H1 (cell line): ENCODE measurements at regions not wholly inside any gene's neighbourhood (a gene's known extent, or its start where the extent isn't known, plus 50 kb on each side); places are given as distances from the start of the nearest gene placed in this dataset.

Source experiments
- CTCF ChIA-PET: fragments of 300-600 bp; sonication (Branson Sonifier 250); formaldehyde crosslinking; loops from one replicate; lab custom pipeline; 2021; ENCODE audit not compliant: partially characterized antibody; lab: Charles Lee
- POLR2A ChIA-PET: fragments of 300-600 bp; sonication (Branson Sonifier 250); formaldehyde crosslinking; loops from one replicate; lab custom pipeline; 2021; ENCODE audit warnings: inconsistent platforms; ENCODE audit not compliant: partially characterized antibody; lab: Charles Lee
- DNase-seq, 2 experiments: peaks; one replicate each; pipeline versions ENCODE4 v3.0.0 to v3.0.0-alpha.2; 2010 to 2022; ENCODE audit warnings: low spot score in 2 of 2, low read depth in 1 of 2, mixed read lengths in 1 of 2
- FAIRE-seq: peaks from 2 replicates; lab custom pipeline; 2011; peaks lifted over from hg19 to GRCh38; lab: Jason Lieb, UNC
- H2AFZ ChIP-seq: 2 replicates; pipeline ENCODE4 v1.8.1; 2012; ENCODE audit warnings: low read length, inconsistent platforms
- H2AK5ac ChIP-seq: 2 replicates; pipeline ENCODE4 v1.6.1; 2013; ENCODE audit warnings: low read depth, low read length
- H2BK120ac ChIP-seq: replicated peaks from 2 replicates; pipeline ENCODE3; 2013; ENCODE audit warnings: low read depth, low read length, inconsistent platforms
- H2BK12ac ChIP-seq: 2 replicates; pipeline ENCODE4 v1.6.1; 2013; ENCODE audit warnings: low read depth, low read length
- H2BK15ac ChIP-seq: 2 replicates; pipeline ENCODE4 v1.6.1; 2013; ENCODE audit warnings: low read length
- H2BK20ac ChIP-seq: 2 replicates; pipeline ENCODE4 v1.6.1; 2013; ENCODE audit warnings: low read length
- H2BK5ac ChIP-seq: 2 replicates; pipeline ENCODE4 v1.6.1; 2013; ENCODE audit warnings: low read depth, low read length
- H3K14ac ChIP-seq: 2 replicates; pipeline ENCODE4 v1.6.1; 2013; ENCODE audit warnings: inconsistent platforms; ENCODE audit not compliant: insufficient read length
- H3K18ac ChIP-seq: 2 replicates; pipeline ENCODE4 v1.6.1; 2013; ENCODE audit warnings: low read length; ENCODE audit errors: extremely low read depth
- H3K23ac ChIP-seq: 2 replicates; pipeline ENCODE4 v1.6.1; 2013; ENCODE audit warnings: inconsistent platforms; ENCODE audit not compliant: insufficient read length
- H3K23me2 ChIP-seq: 2 replicates; pipeline ENCODE4 v1.6.1; 2013; ENCODE audit warnings: low read depth, low read length
- H3K27ac ChIP-seq: 2 replicates; pipeline ENCODE4 v1.6.1; 2011; ENCODE audit warnings: low read depth, low read length, inconsistent platforms
- H3K27me3 ChIP-seq, 4 experiments: replicated peaks in 1 of 4; 1 replicate in 1 of 4; 2 replicates in 3 of 4; pipeline versions ENCODE4 v1.6.1 to v1.8.1; 2011 to 2013; ENCODE audit warnings: low read length in 3 of 4, mild to moderate bottlenecking in 3 of 4, inconsistent platforms in 2 of 4, mixed read lengths in 2 of 4, moderate library complexity in 1 of 4; ENCODE audit not compliant: control insufficient read depth in 3 of 4, insufficient read depth in 3 of 4; ENCODE audit errors: extremely low read depth in 1 of 4
- H3K36me3 ChIP-seq, 4 experiments: 2 replicates each; pipeline versions ENCODE4 v1.6.1 to v1.8.1; 2011 to 2013; ENCODE audit warnings: mild to moderate bottlenecking in 4 of 4, low read length in 3 of 4, moderate library complexity in 2 of 4, control low read depth in 1 of 4, inconsistent platforms in 1 of 4; ENCODE audit not compliant: insufficient read depth in 4 of 4, control insufficient read depth in 2 of 4
- H3K4ac ChIP-seq: replicated peaks from 2 replicates; pipeline ENCODE3; 2013; ENCODE audit warnings: low read length, low read depth, mixed read lengths, inconsistent platforms; ENCODE audit not compliant: insufficient read length
- H3K4me1 ChIP-seq, 4 experiments: replicated peaks in 1 of 4; 1 replicate in 1 of 4; 2 replicates in 3 of 4; pipeline versions ENCODE4 v1.6.1 to v1.8.1; 2011 to 2013; ENCODE audit warnings: low read length in 3 of 4, inconsistent platforms in 2 of 4, mixed read lengths in 1 of 4; ENCODE audit not compliant: insufficient read depth in 4 of 4, control insufficient read depth in 3 of 4
- H3K4me2 ChIP-seq, 2 experiments: 2 replicates each; pipeline versions ENCODE4 v1.6.1 to v1.8.1; 2011 to 2013; ENCODE audit warnings: low read depth in 2 of 2, low read length in 2 of 2, control low read depth in 1 of 2, inconsistent platforms in 1 of 2, mild to moderate bottlenecking in 1 of 2; ENCODE audit not compliant: insufficient read depth in 1 of 2
- H3K4me3 ChIP-seq, 4 experiments: fragments of 200-600, 300-600 bp in 1 of 4; sonication (generic), shearing (Covaris generic), sonication (Bioruptor Twin) in 1 of 4; 2 replicates each; pipeline versions ENCODE4 v1.5.1 to v1.8.1; 2011 to 2016; ENCODE audit warnings: low read length in 4 of 4, low read depth in 3 of 4, control low read depth in 2 of 4, inconsistent platforms in 2 of 4, mild to moderate bottlenecking in 2 of 4, mixed read lengths in 1 of 4, moderate library complexity in 1 of 4; ENCODE audit not compliant: insufficient read depth in 2 of 4; ENCODE audit errors: extremely low read depth in 1 of 4
- H3K56ac ChIP-seq: replicated peaks from 2 replicates; pipeline ENCODE3; 2013; ENCODE audit warnings: low read depth, mild to moderate bottlenecking, mixed read lengths, low read length, inconsistent platforms; ENCODE audit not compliant: insufficient read length
- H3K79me1 ChIP-seq: 2 replicates; pipeline ENCODE4 v1.6.1; 2013; ENCODE audit warnings: low read depth, low read length, control low read depth
- H3K79me2 ChIP-seq, 2 experiments: 2 replicates each; pipeline versions ENCODE4 v1.6.1 to v1.8.1; 2012 to 2013; ENCODE audit warnings: low read length in 2 of 2, mild to moderate bottlenecking in 2 of 2, inconsistent platforms in 1 of 2; ENCODE audit not compliant: insufficient read depth in 2 of 2, control insufficient read depth in 1 of 2
- H3K9ac ChIP-seq, 4 experiments: replicated peaks in 1 of 4; 1 replicate in 1 of 4; 2 replicates in 3 of 4; pipeline versions ENCODE4 v1.6.1 to v1.8.1; 2011 to 2013; ENCODE audit warnings: low read depth in 3 of 4, low read length in 3 of 4, control low read depth in 2 of 4, mild to moderate bottlenecking in 2 of 4, moderate library complexity in 2 of 4, inconsistent platforms in 1 of 4; ENCODE audit errors: extremely low read depth in 1 of 4
- H3K9me3 ChIP-seq, 2 experiments: 2 replicates each; pipeline versions ENCODE4 v1.6.1 to v1.8.1; 2012 to 2013; ENCODE audit warnings: mild to moderate bottlenecking in 2 of 2, moderate library complexity in 2 of 2, control low read depth in 1 of 2, inconsistent platforms in 1 of 2, low read depth in 1 of 2, low read length in 1 of 2, mixed read lengths in 1 of 2; ENCODE audit not compliant: insufficient read depth in 2 of 2
- H4K20me1 ChIP-seq, 2 experiments: replicated peaks in 1 of 2; 2 replicates each; pipeline versions ENCODE3 to v1.8.1; 2011 to 2013; ENCODE audit warnings: inconsistent platforms in 2 of 2, low read length in 2 of 2, mild to moderate bottlenecking in 1 of 2; ENCODE audit not compliant: insufficient read depth in 2 of 2, control insufficient read depth in 1 of 2
- H4K5ac ChIP-seq: 2 replicates; pipeline ENCODE4 v1.6.1; 2013; ENCODE audit warnings: low read length, low read depth, mixed read lengths, inconsistent platforms; ENCODE audit not compliant: insufficient read length
- H4K8ac ChIP-seq: 2 replicates; pipeline ENCODE4 v1.8.0; 2013; ENCODE audit warnings: mild to moderate bottlenecking, moderate library complexity, low read length, inconsistent platforms; ENCODE audit not compliant: insufficient read depth; ENCODE audit errors: extremely low read depth
- H4K91ac ChIP-seq: replicated peaks from 2 replicates; pipeline ENCODE3; 2013; ENCODE audit warnings: low read length, mixed read lengths, inconsistent platforms; ENCODE audit not compliant: insufficient read length
- BACH1 ChIP-seq: IDR thresholded peaks from 2 replicates; pipeline ENCODE4 v1.6.1; 2012; ENCODE audit warnings: low read length, improper control_type of control experiment
- JUND ChIP-seq: IDR thresholded peaks from 2 replicates; pipeline ENCODE4 v1.6.1; 2011; ENCODE audit warnings: mild to moderate bottlenecking, improper control_type of control experiment, low read length
- POLR2A ChIP-seq, 2 experiments: IDR thresholded peaks; 1 replicate in 1 of 2; 2 replicates in 1 of 2; pipeline ENCODE4 v1.6.1; 2011; ENCODE audit warnings: low read depth in 2 of 2, low read length in 2 of 2, mild to moderate bottlenecking in 2 of 2; ENCODE audit errors: control extremely low read depth in 1 of 2
- SIN3A ChIP-seq, 2 experiments: IDR thresholded peaks in 1 of 2; conservative IDR thresholded peaks in 1 of 2; 2 replicates each; pipeline ENCODE4 v1.6.1; 2011 to 2012; ENCODE audit warnings: low read length in 2 of 2, improper control_type of control experiment in 1 of 2, low read depth in 1 of 2, mild to moderate bottlenecking in 1 of 2
- SIX5 ChIP-seq: IDR thresholded peaks from 2 replicates; pipeline ENCODE4 v1.6.1; 2011; ENCODE audit warnings: mild to moderate bottlenecking, low read depth, low read length

DNA sequence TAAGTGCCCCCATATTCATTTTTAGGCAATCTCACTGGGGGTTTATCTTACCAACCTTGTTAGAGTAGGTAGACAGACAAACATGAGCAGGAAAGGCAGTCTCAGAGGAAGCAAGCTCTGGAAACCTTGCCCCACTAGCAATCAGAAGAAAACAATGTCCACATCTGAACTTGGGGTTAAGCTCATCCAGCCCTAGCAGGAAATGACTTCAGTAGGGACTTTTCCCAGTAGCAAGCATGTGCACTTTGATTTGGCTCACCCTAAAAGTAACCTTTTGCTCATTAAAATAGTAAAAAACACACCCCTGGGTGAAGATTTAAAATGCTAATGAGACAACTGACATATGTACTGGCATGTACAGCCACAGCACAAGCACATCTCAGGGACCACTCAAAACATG lies 175.5 kb downstream of the AKAIN1 start:
- Histone ChIP-seq H3K9me3 (no peaks in the 10 kb centered on the region), H2BK5ac (no peak overlapping the region), H3K4ac (no peak overlapping the region), H3K79me1 (no peaks in the 10 kb centered on the region), H3K23me2 (no peaks in the 10 kb centered on the region), H3K4me1 (no peaks in the 10 kb centered on the region; a peak in 1 of 7 replicates), H4K5ac (no peak overlapping the region), H4K91ac (no peak overlapping the region), H3K27me3 (no peaks in the 10 kb centered on the region), H2BK120ac (no peak overlapping the region), H3K36me3 (no peaks in the 10 kb centered on the region), H2BK12ac (no peak overlapping the region), H3K27ac (no peak overlapping the region), H2AK5ac (no peak overlapping the region), H2BK20ac (no peak overlapping the region), H3K9ac (no peak overlapping the region), H3K18ac (no peak overlapping the region), H3K4me2 (no peak overlapping the region), H3K56ac (no peak overlapping the region), H4K8ac (no peak overlapping the region), H3K4me3 (no peak overlapping the region), H3K23ac (no peak overlapping the region), H2BK15ac (no peak overlapping the region), H2AFZ (no peak overlapping the region), H4K20me1 (no peaks in the 10 kb centered on the region), H3K14ac (no peak overlapping the region), H3K79me2 (no peaks in the 10 kb centered on the region)
- FAIRE-seq (no peak), DNase-seq (no peak)
- ChIA-PET CTCF (interaction anchor here (0.7 to 3.4 kb wide), 7 partner anchors 18 to 440 kb away, joined by 3 to 12 read pairs (median 4); no protein-coding TSS in a partner anchor), POLR2A (no interaction called here)
- TF ChIP-seq JUND = no peak
- TF ChIP-seq SIN3A (conservative IDR thresholded peaks at IDR 0.05 in 1 of 2, IDR thresholded peaks at IDR 0.05 in 1 of 2; ENCODE audit: low read depth in 1 of 2, low read length in 2 of 2) = no peak
- no peak for TF ChIP-seq BACH1
- no peak for TF ChIP-seq SIX5
- TF ChIP-seq POLR2A (IDR thresholded peaks at IDR 0.05; ENCODE audit: control extremely low read depth in 1 of 2, low read depth in 2 of 2, low read length in 2 of 2) = no peak
